ENCODE measurements at regions not wholly inside any gene's neighbourhood (a gene's known extent, or its start where the extent isn't known, plus 50 kb on each side); places are given as distances from the start of the nearest gene placed in this dataset.
A peak's percentile ranks its signal among the peaks of the same experiment; 100 is the strongest.

- no peaks in the 10 kb centered on the region for H3K4me1 ChIP-seq (ENCODE audit: insufficient read depth)
- TF ChIP-seq EZH2phosphoT487 (IDR thresholded peaks at IDR 0.05; ENCODE audit: low read depth, severe bottlenecking, unreplicated experiment) (no peak), EZH2 (IDR thresholded peaks at IDR 0.05; ENCODE audit: borderline replicate concordance) (no peak)
- TF ChIP-seq, protein P1, sequence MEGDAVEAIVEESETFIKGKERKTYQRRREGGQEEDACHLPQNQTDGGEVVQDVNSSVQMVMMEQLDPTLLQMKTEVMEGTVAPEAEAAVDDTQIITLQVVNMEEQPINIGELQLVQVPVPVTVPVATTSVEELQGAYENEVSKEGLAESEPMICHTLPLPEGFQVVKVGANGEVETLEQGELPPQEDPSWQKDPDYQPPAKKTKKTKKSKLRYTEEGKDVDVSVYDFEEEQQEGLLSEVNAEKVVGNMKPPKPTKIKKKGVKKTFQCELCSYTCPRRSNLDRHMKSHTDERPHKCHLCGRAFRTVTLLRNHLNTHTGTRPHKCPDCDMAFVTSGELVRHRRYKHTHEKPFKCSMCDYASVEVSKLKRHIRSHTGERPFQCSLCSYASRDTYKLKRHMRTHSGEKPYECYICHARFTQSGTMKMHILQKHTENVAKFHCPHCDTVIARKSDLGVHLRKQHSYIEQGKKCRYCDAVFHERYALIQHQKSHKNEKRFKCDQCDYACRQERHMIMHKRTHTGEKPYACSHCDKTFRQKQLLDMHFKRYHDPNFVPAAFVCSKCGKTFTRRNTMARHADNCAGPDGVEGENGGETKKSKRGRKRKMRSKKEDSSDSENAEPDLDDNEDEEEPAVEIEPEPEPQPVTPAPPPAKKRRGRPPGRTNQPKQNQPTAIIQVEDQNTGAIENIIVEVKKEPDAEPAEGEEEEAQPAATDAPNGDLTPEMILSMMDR (IDR thresholded peaks at IDR 0.05; ENCODE audit: poor library complexity) = no peak
- H3K4me3 ChIP-seq = no peak overlapping the region
- H3K4me2 ChIP-seq = no peak overlapping the region
- no peaks in the 10 kb centered on the region for H3K79me2 ChIP-seq
- H2AFZ ChIP-seq = no peak overlapping the region
- H3K36me3 ChIP-seq (replicated peaks; ENCODE audit: insufficient read depth, low read depth) = no peaks in the 10 kb centered on the region
- no peak for DNase-seq (ENCODE audit: low spot score)
- H4K20me1 ChIP-seq (ENCODE audit: insufficient read depth, poor library complexity, severe bottlenecking) = no peaks in the 10 kb centered on the region
- no peak overlapping the region for H3K27ac ChIP-seq
- H3K9me2 ChIP-seq (replicated peaks; ENCODE audit: insufficient read depth) = no peaks in the 10 kb centered on the region
- no peaks in the 10 kb centered on the region for H3K9me3 ChIP-seq (ENCODE audit: low read depth)
- no peaks in the 10 kb centered on the region for H3K27me3 ChIP-seq
Observed at GRCh38 chr13:108486096-108486495, 143.3 kb upstream of the MYO16 start.

DNA sequence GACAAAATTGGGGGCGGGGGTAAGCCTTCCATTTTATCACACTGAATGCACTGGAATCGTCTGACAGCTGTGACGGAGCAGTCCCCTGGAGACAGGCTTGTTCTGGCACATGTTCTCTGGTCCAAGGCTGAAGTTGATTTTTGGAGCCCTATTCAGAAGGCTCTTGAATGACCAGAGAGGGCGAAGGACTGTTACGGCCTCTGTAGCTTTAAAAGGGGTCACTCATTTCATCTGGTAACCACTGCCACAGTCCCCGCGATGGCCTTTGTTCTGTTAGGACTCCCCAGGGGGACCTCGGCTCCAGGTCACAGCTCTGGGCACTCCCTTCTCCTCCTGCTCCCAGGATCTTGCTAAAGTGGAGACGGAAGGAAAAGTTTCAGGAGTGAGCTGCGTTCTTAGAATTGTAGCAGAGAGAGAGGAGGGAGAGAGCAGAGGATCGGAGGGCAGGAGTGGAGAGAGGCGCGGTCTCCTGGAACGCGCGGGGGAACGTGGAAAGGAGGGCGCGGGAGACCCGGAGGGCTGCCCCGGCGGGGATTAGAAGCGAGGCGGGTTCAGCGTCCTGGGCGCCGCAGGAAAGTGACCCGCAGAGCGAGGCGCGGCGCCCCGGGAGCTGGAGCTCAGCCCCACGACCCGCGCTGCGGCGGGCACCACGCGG is 134.3 kb upstream of the MYO16 start:
- H3K9me3 ChIP-seq (ENCODE audit: low read depth) = no peaks in the 10 kb centered on the region
- H3K4me3 ChIP-seq = peak overlapping the region; percentile 29
- TF ChIP-seq EZH2 (IDR thresholded peaks at IDR 0.05; ENCODE audit: borderline replicate concordance) = no peak
- TF ChIP-seq EZH2phosphoT487 (IDR thresholded peaks at IDR 0.05; ENCODE audit: low read depth, severe bottlenecking, unreplicated experiment) = no peak
- TF ChIP-seq, protein P1 (IDR thresholded peaks at IDR 0.05; ENCODE audit: poor library complexity) = no peak
- H3K27ac ChIP-seq = no peak overlapping the region
- H4K20me1 ChIP-seq (ENCODE audit: insufficient read depth, poor library complexity, severe bottlenecking) = no peaks in the 10 kb centered on the region
- 1% methylated on average over 32 of the region's 40 CpGs for WGBS (ENCODE audit: low lambda C conversion rate, missing lambda C conversion rate)
- H3K36me3 ChIP-seq (replicated peaks; ENCODE audit: insufficient read depth, low read depth) = no peaks in the 10 kb centered on the region
- peak overlapping the region; percentile 87 for H3K4me2 ChIP-seq
- peak overlapping the region; percentile 40 for H2AFZ ChIP-seq
- H3K4me1 ChIP-seq (ENCODE audit: insufficient read depth) = no peaks in the 10 kb centered on the region
- H3K27me3 ChIP-seq = peaks cover 54% of the 10 kb centered on the region
- DNase-seq (ENCODE audit: low spot score) = peak; percentile 7
- H3K79me2 ChIP-seq = no peaks in the 10 kb centered on the region
- no peaks in the 10 kb centered on the region for H3K9me2 ChIP-seq (replicated peaks; ENCODE audit: insufficient read depth)

GRCh38 chr13:108495646-108496361 is 133.6 kb upstream of the MYO16 start:
- Histone ChIP-seq H3K79me2 (no peaks in the 10 kb centered on the region), H3K9me2 (replicated peaks; ENCODE audit: insufficient read depth) (no peaks in the 10 kb centered on the region), H3K27me3 (peaks cover 54% of the 10 kb centered on the region), H3K4me1 (ENCODE audit: insufficient read depth) (no peaks in the 10 kb centered on the region), H2AFZ (peak overlapping the region; percentile 40), H3K9me3 (ENCODE audit: low read depth) (no peaks in the 10 kb centered on the region), H3K36me3 (replicated peaks; ENCODE audit: insufficient read depth, low read depth) (no peaks in the 10 kb centered on the region), H4K20me1 (ENCODE audit: insufficient read depth, poor library complexity, severe bottlenecking) (no peaks in the 10 kb centered on the region), H3K4me2 (peak overlapping the region; percentile 87), H3K27ac (no peak overlapping the region), H3K4me3 (peak overlapping the region; percentile 29)
- peak; percentile 21 for DNase-seq (ENCODE audit: low spot score)
- no peak for TF ChIP-seq EZH2phosphoT487 (IDR thresholded peaks at IDR 0.05; ENCODE audit: low read depth, severe bottlenecking, unreplicated experiment)
- TF ChIP-seq, protein P1 (IDR thresholded peaks at IDR 0.05; ENCODE audit: poor library complexity) = no peak
- peak; percentile 43 for TF ChIP-seq EZH2 (IDR thresholded peaks at IDR 0.05; ENCODE audit: borderline replicate concordance)
- under 1% methylated on average over 58 of the region's 90 CpGs for WGBS (ENCODE audit: low lambda C conversion rate, missing lambda C conversion rate)
